AG09319 (cell line): ENCODE measurements at regions not wholly inside any gene's neighbourhood (a gene's known extent, or its start where the extent isn't known, plus 50 kb on each side); places are given as distances from the start of the nearest gene placed in this dataset.

Experiments used
- DNase-seq: peaks from one replicate; pipeline ENCODE4 v3.0.0-alpha.2; 2010; ENCODE audit warnings: low read depth; ENCODE audit errors: extremely low read depth
- CTCF ChIP-seq: IDR thresholded peaks from 2 replicates; pipeline ENCODE4 v1.5.1; 2011; ENCODE audit warnings: low read depth, mild to moderate bottlenecking, inconsistent platforms, low read length, moderate library complexity

- DNase-seq = no peak
- TF ChIP-seq CTCF = no peak
Observed at GRCh38 chr18:26710470-26711096, 154.9 kb downstream of the AQP4 start.

GRCh38 chr18:26709897-26710296, 155.6 kb downstream of the AQP4 start:
- TF ChIP-seq CTCF = no peak
- no peak for DNase-seq

- TF ChIP-seq CTCF = no peak
- no peak for DNase-seq
Observed at GRCh38 chr18:26708806-26709716, 156.4 kb downstream of the AQP4 start.

- TF ChIP-seq CTCF = no peak
- DNase-seq = no peak
Observed at GRCh38 chr18:26706911-26707351, 158.6 kb downstream of the AQP4 start.

GRCh38 chr18:26705757-26706156, 157.4 kb upstream of the KCTD1 start:
- TF ChIP-seq CTCF = no peak
- no peak for DNase-seq

GRCh38 chr18:26703170-26703930, 155.0 kb upstream of the KCTD1 start:
- TF ChIP-seq CTCF = no peak
- DNase-seq = no peak
